T47D (cell line): ENCODE measurements at regions not wholly inside any gene's neighbourhood (a gene's known extent, or its start where the extent isn't known, plus 50 kb on each side); places are given as distances from the start of the nearest gene placed in this dataset.

Experiments
- DNase-seq, 2 experiments: peaks; one replicate each; pipeline versions ENCODE4 v3.0.0 to v3.0.0-alpha.2; 2011 to 2012; ENCODE audit warnings: low read depth in 1 of 2, low spot score in 1 of 2
- JUND ChIP-seq: IDR thresholded peaks from 2 replicates; pipeline ENCODE4 v1.6.1; 2012; ENCODE audit warnings: low read depth
- in situ Hi-C: cut with HindIII; loops from 2 replicates; pipeline ENCODE4 v1.10.0; 2016; ENCODE audit warnings: low sequenced_read_pairs, low pct_unique_long_range_greater_than_20kb

GRCh38 chr9:29319736-29320513, 1746.6 kb upstream of the C9orf72 start:
- in situ Hi-C loops = no loop called here

GRCh38 chr9:29322240-29322639, 1749.0 kb upstream of the C9orf72 start:
- no peak for TF ChIP-seq JUND
- in situ Hi-C loops = no loop called here
- DNase-seq = no peak

More at GRCh38 chr9:29319736-29320513, 1746.6 kb upstream of the C9orf72 start:
- TF ChIP-seq JUND = no peak
- DNase-seq = no peak

- TF ChIP-seq JUND = no peak
- in situ Hi-C loops = no loop called here
- no peak for DNase-seq
These were observed 1752.6 kb upstream of the C9orf72 start for GRCh38 chr9:29325894-29326293.

- TF ChIP-seq JUND = no peak
- in situ Hi-C loops = no loop called here
- no peak for DNase-seq
These were observed 1759.5 kb upstream of the C9orf72 start for GRCh38 chr9:29332789-29333188.

GRCh38 chr9:29336281-29336680, 1763.0 kb upstream of the C9orf72 start:
- no peak for TF ChIP-seq JUND
- no peak for DNase-seq

DNA sequence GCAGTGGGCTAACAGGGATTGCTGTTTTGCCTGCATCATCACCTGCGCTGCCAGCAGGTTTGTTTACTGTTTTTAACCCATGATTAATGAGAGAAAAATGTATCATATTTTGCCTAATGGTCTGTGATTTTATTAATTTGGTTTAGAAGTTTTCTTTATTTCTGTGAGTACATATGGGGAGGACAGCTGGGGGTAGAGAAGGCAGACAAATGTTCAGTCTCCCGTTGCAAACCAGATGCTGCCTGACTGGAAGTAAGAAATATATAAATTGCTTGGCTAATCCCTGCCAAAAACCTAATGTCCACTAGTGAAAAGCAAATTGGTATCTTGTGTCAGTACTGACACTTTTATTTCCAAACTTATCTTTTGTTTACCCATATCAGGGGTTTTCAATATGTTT, 1766.1 kb upstream of the C9orf72 start:
- in situ Hi-C loops = no loop called here
- no peak for DNase-seq
- no peak for TF ChIP-seq JUND

More at GRCh38 chr9:29336281-29336680, 1763.0 kb upstream of the C9orf72 start:
- in situ Hi-C loops = no loop called here

- in situ Hi-C loops = no loop called here
- no peak for TF ChIP-seq JUND
- DNase-seq = no peak
These were observed 1775.7 kb upstream of the C9orf72 start for GRCh38 chr9:29348999-29349398.

GRCh38 chr9:29389421-29389820, 1816.1 kb upstream of the C9orf72 start:
- DNase-seq = no peak
- in situ Hi-C loops = no loop called here
- TF ChIP-seq JUND = no peak

DNA sequence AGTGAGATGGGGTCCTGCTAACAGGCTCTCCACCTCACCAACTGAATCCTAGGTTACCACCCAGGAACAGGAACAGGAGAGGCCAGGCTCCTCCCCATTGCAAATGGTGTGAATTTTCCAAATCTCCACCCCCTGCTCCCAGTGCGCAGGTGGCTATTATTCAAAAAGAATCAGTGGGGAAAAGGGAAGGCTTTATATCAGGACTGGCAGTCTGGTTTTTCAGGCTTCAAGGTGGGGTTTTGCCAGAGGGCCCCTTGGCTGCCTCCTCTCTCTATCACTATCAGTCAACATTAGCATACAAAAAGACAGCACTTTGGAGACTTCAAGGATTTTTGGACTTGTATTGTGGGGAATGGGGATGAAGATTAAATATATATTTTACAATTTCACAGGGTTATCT, 1817.6 kb upstream of the C9orf72 start:
- no peak for DNase-seq
- in situ Hi-C loops = no loop called here
- no peak for TF ChIP-seq JUND

DNA sequence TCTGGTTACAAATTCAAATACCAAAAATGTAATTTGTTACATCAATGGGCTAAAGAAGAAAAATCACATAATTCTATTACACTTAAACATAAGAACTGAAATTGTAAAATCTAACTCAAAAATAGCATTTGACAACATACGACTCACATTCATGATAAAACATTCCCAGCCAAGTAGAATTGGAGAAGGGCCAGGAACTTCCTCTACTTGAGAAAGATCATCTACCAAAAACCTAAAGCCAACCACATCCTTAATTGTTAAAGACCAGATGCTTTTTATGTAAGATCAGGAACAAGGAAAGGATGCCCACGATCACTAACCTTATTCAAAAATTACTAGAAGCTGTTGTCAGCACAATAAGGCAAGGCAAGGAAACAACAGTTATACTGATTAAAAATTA, 1819.8 kb upstream of the C9orf72 start:
- TF ChIP-seq JUND = no peak
- no peak for DNase-seq
- in situ Hi-C loops = no loop called here

- no peak for DNase-seq
- no peak for TF ChIP-seq JUND
- in situ Hi-C loops = no loop called here
These were observed 1821.6 kb upstream of the C9orf72 start for GRCh38 chr9:29394855-29395254.

DNA sequence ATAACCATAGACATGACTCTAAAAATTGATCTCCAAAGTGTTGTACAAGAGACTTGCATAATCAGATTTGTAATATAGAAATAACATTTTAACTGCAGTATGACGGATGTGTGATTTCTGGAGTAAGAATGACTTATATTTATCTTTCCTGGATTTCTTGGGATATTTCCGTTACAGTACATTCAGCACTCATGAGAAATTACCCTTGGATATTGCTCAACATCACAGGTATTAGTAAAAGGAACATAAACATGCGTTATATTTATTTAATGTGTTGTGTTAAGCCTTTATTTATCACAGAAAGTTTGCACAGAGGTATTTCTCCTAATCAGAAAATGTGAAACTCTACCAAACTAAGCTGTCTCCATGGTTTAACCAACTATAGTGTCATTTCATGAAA, 1823.9 kb upstream of the C9orf72 start:
- in situ Hi-C loops = no loop called here
- no peak for DNase-seq
- no peak for TF ChIP-seq JUND

DNA sequence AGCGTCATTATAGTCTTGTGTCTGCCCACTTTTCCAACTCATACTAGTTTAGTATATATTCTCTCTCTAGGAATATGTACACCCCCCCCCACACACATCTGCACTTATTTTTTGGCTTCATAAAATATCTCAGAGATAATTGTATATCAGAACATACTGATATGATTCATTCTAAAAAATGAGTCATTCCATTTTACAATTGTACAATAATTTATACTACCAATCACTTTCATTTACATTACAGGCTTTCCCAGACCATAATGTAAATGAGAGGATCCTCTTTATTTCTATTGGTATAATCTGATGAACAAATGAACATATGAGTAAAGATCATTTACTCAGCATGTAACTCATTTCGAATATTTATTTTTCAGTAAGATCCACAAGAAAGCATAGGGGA, 1842.9 kb upstream of the C9orf72 start:
- DNase-seq = no peak
- no peak for TF ChIP-seq JUND
- in situ Hi-C loops = no loop called here

GRCh38 chr9:29422438-29422837, 1849.2 kb upstream of the C9orf72 start:
- in situ Hi-C loops = no loop called here
- DNase-seq = no peak
- TF ChIP-seq JUND = no peak
